Muscle layer of duodenum (tissue), 2 donors: ENCODE measurements at regions not wholly inside any gene's neighbourhood (a gene's known extent, or its start where the extent isn't known, plus 50 kb on each side); places are given as distances from the start of the nearest gene placed in this dataset.

ENCODE experiments used
- H3K27ac ChIP-seq: one replicate; pipeline ENCODE4 v1.7.0; 2013; ENCODE audit warnings: mild to moderate bottlenecking, low read length
- H3K27me3 ChIP-seq: one replicate; pipeline ENCODE4 v1.7.0; 2013; ENCODE audit warnings: low read depth, mild to moderate bottlenecking, control low read depth, low read length
- H3K36me3 ChIP-seq, 2 donors: one replicate each; pipeline ENCODE4 v1.7.0; 2013; ENCODE audit warnings: low read length in 2 of 2, control low read depth in 1 of 2, mild to moderate bottlenecking in 1 of 2; ENCODE audit not compliant: insufficient read depth in 2 of 2, control insufficient read depth in 1 of 2
- H3K4me1 ChIP-seq, 2 donors: one replicate each; pipeline ENCODE4 v1.7.0; 2013; ENCODE audit warnings: low read length in 2 of 2, mild to moderate bottlenecking in 2 of 2, control low read depth in 1 of 2, moderate library complexity in 1 of 2; ENCODE audit not compliant: insufficient read depth in 2 of 2, control insufficient read depth in 1 of 2
- H3K4me3 ChIP-seq, 2 donors: one replicate each; pipeline ENCODE4 v1.7.0; 2013; ENCODE audit warnings: low read length in 2 of 2, low read depth in 1 of 2, mild to moderate bottlenecking in 1 of 2
- H3K9me3 ChIP-seq, 2 donors: one replicate each; pipeline ENCODE4 v1.7.0; 2013; ENCODE audit warnings: low read length in 2 of 2, control low read depth in 1 of 2, mild to moderate bottlenecking in 1 of 2; ENCODE audit not compliant: control insufficient read depth in 1 of 2
- donor health status: healthy.

DNA sequence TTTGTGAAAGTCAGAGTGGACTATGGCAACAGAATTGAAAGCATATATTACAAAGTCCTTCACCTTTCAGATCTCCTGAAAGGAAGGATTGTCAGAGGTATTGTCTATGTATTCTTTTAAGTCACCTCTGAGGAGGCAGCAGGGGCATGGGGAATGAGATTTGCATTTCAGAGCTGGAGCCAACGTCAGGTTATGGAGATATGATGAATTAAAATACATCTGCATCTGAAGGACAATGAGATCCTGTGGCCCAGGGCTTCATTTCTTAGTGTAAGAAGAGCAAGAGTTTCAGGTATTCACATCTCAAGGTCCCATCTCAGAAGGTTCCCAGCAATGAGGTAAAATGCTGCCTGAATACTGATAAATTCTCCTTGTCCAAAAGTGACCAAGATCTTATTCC is 695.8 kb downstream of the TUSC7 start:
- no peaks in the 10 kb centered on the region for H3K27me3 ChIP-seq
- H3K36me3 ChIP-seq: no peaks in the 10 kb centered on the region
- no peaks in the 10 kb centered on the region for H3K9me3 ChIP-seq
- no peak overlapping the region for H3K27ac ChIP-seq
- H3K4me3 ChIP-seq: no peak overlapping the region
- no peaks in the 10 kb centered on the region for H3K4me1 ChIP-seq

DNA sequence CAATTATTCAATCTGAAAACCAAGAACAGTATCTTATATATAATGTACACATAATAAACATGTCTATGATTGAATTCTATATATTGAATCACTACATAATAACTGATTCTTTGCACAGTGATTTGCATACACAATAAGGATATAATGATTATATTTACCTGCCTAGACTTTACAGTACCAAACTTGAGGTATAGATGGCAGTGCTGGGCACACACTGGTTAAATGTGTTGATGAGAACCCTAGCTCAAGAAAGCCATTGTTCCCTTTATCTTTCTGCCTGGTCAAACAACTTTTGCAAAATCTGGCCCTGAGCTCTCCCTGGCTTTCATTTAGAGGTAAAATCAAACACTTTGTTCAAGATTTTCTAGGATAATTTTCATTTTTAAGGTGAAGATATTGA is 697.7 kb downstream of the TUSC7 start:
- Histone ChIP-seq H3K9me3 (no peaks in the 10 kb centered on the region), H3K27ac (no peak overlapping the region), H3K27me3 (no peaks in the 10 kb centered on the region), H3K4me3 (no peak overlapping the region), H3K4me1 (no peaks in the 10 kb centered on the region), H3K36me3 (no peaks in the 10 kb centered on the region)

DNA sequence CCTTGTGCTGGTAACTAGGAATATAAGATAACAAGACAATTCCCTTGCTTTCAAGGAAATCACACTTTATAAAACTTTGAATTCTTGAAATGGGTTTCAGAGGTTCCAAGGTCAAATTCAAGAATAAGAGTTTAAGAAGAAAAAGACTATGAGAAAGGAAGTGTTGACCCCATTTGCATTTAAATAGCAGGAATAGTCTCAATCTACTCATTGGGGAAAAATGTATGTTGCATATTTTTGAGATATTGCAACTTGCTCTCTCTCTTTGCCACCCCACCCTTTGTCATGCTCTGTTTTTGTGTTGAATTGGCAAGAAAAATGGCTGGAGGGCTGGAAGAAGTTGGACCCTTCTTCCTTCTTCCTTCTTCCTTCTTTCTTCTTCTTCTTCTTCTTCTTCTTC is 699.2 kb downstream of the TUSC7 start:
- no peaks in the 10 kb centered on the region for H3K4me1 ChIP-seq
- no peak overlapping the region for H3K27ac ChIP-seq
- no peaks in the 10 kb centered on the region for H3K27me3 ChIP-seq
- H3K9me3 ChIP-seq: no peaks in the 10 kb centered on the region
- H3K4me3 ChIP-seq: no peak overlapping the region
- no peaks in the 10 kb centered on the region for H3K36me3 ChIP-seq

DNA sequence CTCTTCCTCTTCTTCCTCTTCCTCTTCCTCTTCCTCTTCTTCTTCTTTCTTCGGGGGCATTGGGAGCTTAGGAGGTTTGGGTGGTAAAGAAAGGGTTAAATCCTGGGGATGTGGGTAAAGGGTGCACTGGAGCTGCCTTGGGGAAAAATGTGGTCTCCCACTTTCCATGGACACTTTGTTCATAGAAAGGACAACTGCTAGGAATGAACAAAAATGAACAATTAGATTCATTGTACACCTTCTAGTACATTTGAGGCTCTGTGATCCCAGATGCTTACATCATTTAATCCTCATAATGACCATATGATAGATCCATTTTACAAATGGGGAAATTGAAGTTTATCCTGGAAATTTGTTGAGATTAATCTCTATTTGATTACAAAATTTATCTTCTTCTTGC is 699.7 kb downstream of the TUSC7 start:
- Histone ChIP-seq H3K27me3 (no peaks in the 10 kb centered on the region), H3K27ac (no peak overlapping the region), H3K36me3 (no peaks in the 10 kb centered on the region), H3K9me3 (no peaks in the 10 kb centered on the region), H3K4me1 (no peaks in the 10 kb centered on the region), H3K4me3 (no peak overlapping the region)

DNA sequence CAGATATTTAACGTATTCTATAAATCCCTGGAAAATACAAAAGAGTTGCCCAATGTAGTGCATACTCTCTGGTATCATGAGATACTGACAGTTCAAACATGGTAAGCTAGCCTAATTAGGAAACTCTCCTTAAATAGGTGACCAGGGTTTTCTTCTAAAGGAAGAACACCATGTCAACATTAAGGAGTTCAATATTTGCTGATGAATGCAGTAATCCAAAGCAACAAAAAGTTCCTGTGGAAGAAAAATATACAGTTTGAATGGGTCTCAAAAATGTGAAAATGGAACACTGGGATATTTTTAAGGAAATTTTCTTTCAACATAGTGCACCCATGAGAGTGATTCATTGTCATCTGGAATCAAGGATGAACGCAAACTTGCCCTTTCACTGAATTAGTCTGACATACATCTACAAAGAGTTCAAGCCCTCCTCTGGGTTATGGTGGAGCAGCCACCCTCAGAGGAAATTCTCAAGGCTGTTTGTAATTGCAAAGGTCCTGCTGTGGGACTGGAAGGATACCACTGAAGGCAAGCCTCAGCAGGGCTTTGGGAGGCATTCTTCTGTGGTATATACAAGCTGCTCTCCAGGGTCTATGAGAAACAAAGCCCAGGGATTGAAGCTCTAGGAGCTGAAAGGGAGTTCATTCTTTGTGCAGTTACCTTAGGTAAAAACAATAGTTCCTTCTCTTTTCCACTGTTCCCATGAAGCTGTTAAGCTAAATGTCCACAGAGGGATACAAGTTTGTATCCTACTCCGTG is 700.3 kb downstream of the TUSC7 start:
- no peaks in the 10 kb centered on the region for H3K27me3 ChIP-seq
- H3K4me3 ChIP-seq: no peak overlapping the region
- H3K27ac ChIP-seq: no peak overlapping the region
- no peaks in the 10 kb centered on the region for H3K36me3 ChIP-seq
- H3K9me3 ChIP-seq: no peaks in the 10 kb centered on the region
- H3K4me1 ChIP-seq: no peaks in the 10 kb centered on the region

DNA sequence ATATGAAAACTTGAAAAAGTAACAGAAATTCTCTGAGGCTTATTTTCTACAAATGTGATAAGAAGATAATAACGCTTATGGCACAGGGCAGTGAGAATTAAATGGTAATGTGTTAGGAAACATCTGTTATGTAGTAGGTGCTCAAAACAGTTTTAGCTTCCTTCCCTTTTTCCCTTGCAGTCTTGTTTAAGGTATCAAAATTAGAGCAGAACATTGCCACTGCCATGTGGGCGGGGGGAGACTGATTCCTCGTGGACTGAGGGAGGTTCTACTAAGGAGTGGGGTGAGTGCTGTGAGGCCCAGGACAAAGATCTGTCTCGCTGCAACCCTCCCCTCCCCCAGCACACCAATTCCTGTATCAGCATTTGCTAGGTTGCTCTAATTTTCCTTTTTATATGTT is 702.4 kb downstream of the TUSC7 start:
- Histone ChIP-seq H3K9me3 (no peaks in the 10 kb centered on the region), H3K27ac (no peak overlapping the region), H3K27me3 (no peaks in the 10 kb centered on the region), H3K4me3 (no peak overlapping the region), H3K4me1 (no peaks in the 10 kb centered on the region), H3K36me3 (no peaks in the 10 kb centered on the region)

DNA sequence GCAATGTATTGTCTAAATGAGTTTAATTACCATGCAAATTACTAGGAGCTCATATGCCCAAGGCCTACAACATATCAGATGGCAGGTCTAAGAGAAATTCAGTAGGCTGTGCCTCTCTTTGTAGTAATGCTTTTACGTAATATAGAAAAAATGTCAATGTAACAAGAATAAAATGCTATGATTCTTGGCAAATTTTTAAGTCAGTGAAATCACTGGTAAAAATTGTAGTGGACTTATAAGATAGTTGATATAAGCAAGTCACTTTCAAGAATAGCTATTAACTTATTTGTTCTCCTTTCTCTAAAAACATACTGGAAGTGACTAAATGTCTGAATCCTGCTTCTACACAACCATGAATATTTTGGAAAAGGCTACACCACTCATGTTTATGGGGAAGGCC is 707.8 kb downstream of the TUSC7 start:
- Histone ChIP-seq H3K4me3 (no peak overlapping the region), H3K9me3 (no peaks in the 10 kb centered on the region), H3K27ac (no peak overlapping the region), H3K27me3 (no peaks in the 10 kb centered on the region), H3K36me3 (no peaks in the 10 kb centered on the region), H3K4me1 (no peaks in the 10 kb centered on the region)

DNA sequence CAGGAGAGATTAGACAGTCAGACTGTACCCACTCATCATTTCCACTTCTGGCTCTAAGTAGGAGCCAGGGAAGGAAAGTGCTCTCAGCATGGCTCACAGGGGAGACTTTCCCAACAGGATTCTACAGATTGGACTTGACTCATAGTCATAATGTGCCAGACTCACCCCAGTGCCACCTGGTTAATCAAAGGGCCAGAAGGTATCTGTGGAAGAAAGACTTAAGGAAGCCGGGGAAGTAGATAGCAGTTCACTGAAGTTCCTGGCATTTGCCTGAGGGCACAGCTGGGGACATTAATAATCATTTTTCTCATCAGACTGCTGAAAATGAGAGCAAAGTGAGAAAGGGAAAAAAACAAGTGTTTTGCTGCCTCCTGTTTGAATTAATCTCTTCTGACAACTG is 717.5 kb downstream of the TUSC7 start:
- Histone ChIP-seq H3K36me3 (no peaks in the 10 kb centered on the region), H3K4me1 (no peaks in the 10 kb centered on the region), H3K4me3 (no peak overlapping the region), H3K9me3 (no peaks in the 10 kb centered on the region), H3K27me3 (no peaks in the 10 kb centered on the region), H3K27ac (no peak overlapping the region)

DNA sequence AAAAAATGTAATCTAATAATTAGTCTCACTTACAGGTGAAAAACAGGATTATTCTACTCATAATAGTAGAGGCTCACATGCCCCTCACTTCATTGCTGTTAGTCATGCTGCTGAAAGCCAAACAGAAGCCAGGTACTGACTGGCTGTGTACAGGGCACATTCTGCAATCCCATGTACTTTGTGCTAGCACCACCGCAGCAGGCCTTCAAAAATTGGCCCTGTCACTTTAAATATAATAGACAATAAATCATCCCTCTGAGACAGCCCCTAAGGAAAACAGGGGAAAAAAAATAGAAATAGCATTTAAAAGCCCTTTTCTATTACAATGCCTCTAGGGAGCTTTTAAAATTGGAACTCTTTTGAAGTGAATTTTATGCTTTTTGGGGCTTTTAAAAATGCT is 723.8 kb downstream of the TUSC7 start:
- no peaks in the 10 kb centered on the region for H3K27me3 ChIP-seq
- H3K27ac ChIP-seq: no peak overlapping the region
- no peak overlapping the region for H3K4me3 ChIP-seq

DNA sequence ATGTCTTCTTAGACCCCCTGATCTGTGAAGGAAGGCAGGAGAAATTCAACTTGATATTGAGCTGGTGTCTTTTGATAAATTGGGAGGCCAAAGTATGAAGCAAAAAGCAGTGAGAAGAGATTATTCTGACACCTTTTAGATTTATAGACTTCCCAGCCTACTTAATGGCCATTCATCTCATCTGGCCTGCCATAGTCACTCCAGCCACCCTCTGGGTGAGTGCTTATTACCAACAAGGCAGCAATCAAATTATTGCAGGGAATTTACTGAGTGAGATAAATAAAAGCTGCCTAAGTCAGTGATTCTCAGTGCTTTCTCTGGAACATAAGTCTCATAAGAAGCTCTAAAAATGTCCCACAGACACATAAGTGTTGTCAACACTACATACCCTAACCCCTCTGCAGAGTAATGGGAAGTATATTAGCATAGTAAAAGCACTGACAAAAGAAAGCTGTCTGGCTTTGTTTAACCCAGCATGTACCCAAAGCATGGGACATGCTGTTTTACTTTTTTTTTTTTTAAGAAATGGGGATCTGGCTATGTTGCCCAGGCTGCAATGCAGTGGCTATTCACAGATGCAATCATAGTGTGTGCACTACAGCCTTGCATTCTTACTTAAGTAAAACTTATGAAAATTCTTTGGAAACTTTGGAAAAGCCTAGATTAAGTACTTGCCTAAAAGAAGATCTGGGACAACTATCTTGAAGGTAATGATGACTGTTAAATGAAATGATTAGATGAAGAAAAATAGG is 725.3 kb downstream of the TUSC7 start:
- Histone ChIP-seq H3K9me3 (no peaks in the 10 kb centered on the region), H3K4me1 (no peaks in the 10 kb centered on the region), H3K27me3 (no peaks in the 10 kb centered on the region), H3K4me3 (no peak overlapping the region), H3K36me3 (no peaks in the 10 kb centered on the region), H3K27ac (no peak overlapping the region)

More for the DNA sequence above, 723.8 kb downstream of the TUSC7 start:
- H3K9me3 ChIP-seq: no peaks in the 10 kb centered on the region
- H3K36me3 ChIP-seq: no peaks in the 10 kb centered on the region
- H3K4me1 ChIP-seq: no peaks in the 10 kb centered on the region

DNA sequence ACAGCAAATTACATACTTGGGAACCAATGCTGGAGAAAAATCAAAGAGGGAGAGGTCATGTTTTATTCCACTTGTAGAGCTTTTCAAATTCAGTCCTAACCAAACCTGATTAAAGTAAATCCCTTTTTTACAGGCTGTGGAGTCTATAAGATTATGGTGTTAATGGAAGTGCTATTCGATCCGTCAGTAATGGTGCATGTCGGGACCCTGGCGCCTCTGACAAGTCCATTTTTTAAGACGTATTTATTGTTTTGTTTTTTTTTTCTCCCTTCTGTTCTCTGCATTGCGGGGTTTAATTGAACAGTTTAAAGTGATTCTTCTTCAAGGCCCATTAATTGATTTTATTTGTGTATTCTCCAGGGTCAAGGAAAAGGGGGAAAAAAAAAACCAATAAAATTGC is 725.9 kb downstream of the TUSC7 start:
- H3K36me3 ChIP-seq: no peaks in the 10 kb centered on the region
- H3K4me3 ChIP-seq: no peak overlapping the region
- no peaks in the 10 kb centered on the region for H3K9me3 ChIP-seq
- H3K27ac ChIP-seq: no peak overlapping the region
- H3K4me1 ChIP-seq: no peaks in the 10 kb centered on the region
- H3K27me3 ChIP-seq: no peaks in the 10 kb centered on the region

DNA sequence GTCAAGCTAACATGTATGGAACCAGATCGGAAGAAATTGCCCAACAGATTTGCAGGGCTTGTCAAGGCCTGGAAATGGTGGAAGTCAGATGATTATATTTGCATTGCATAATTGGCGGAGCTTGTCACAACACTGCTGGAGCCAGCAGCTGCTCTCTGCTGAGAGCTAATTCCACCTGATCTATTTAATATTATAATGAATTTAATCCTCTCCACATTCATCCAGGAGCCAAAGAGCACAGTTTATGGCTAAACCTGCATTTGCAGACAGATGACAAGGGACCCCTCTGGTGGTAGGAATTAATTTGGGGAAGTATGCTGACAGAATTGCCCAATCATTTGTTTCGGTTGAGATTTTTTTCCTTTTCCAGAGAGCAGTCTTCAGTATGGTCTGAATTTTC is 730.2 kb downstream of the TUSC7 start:
- no peak overlapping the region for H3K27ac ChIP-seq
- H3K4me1 ChIP-seq: no peaks in the 10 kb centered on the region
- no peaks in the 10 kb centered on the region for H3K9me3 ChIP-seq
- no peaks in the 10 kb centered on the region for H3K27me3 ChIP-seq
- no peak overlapping the region for H3K4me3 ChIP-seq
- no peaks in the 10 kb centered on the region for H3K36me3 ChIP-seq
